BE2C (cell line): ENCODE measurements at regions not wholly inside any gene's neighbourhood (a gene's known extent, or its start where the extent isn't known, plus 50 kb on each side); places are given as distances from the start of the nearest gene placed in this dataset.

Experiments
- DNase-seq: peaks from one replicate; pipeline ENCODE4 v3.0.0-alpha.2; 2020
- H3K27me3 ChIP-seq: fragments of 250-450 bp; sonication (Bioruptor Pico); 2 replicates; pipeline ENCODE4 v1.5.1; 2020; ENCODE audit warnings: mild to moderate bottlenecking
- H3K36me3 ChIP-seq: fragments of 250-450 bp; sonication (Bioruptor Pico); 2 replicates; pipeline ENCODE4 v1.5.1; 2020; ENCODE audit warnings: mild to moderate bottlenecking
- H3K4me1 ChIP-seq: fragments of 250-450 bp; sonication (Bioruptor Pico); 2 replicates; pipeline ENCODE4 v1.5.1; 2020
- H3K4me3 ChIP-seq: 2 replicates; pipeline ENCODE4 v1.5.1; 2011; ENCODE audit warnings: low read depth, low read length
- H3K9me3 ChIP-seq: fragments of 250-450 bp; sonication (Bioruptor Pico); 2 replicates; pipeline ENCODE4 v1.5.1; 2020
- TF ChIP-seq, protein P1 (sequence below): IDR thresholded peaks from 2 replicates; pipeline ENCODE4 v1.5.1; 2012; ENCODE audit warnings: mild to moderate bottlenecking, low read depth, low read length

DNA sequence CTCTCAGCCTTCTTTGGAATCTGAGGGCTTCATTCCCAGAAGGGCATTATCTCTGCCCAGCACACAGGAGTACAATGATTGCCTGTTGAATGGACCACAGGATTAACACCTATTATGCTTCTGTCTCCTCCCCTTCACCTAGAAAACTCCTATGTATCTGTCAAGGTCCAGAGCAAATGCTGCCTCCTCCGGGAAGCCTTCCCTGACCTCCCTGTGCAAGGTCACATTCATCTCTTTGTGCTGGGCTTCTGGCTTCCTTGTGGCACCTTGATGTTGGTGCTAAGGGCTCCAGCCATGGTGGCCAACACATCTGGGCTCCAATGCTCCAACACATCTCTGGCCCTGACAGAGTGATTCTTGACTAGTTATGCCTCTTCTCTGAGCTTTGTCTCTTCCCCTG, 49.9 kb upstream of the ATP2B2 start:
- Histone ChIP-seq H3K4me3 (no peak overlapping the region), H3K27me3 (no peaks in the 10 kb centered on the region), H3K4me1 (no peaks in the 10 kb centered on the region), H3K36me3 (no peaks in the 10 kb centered on the region), H3K9me3 (no peaks in the 10 kb centered on the region; the same call in 1 of the 2 replicates)
- TF ChIP-seq, protein P1, sequence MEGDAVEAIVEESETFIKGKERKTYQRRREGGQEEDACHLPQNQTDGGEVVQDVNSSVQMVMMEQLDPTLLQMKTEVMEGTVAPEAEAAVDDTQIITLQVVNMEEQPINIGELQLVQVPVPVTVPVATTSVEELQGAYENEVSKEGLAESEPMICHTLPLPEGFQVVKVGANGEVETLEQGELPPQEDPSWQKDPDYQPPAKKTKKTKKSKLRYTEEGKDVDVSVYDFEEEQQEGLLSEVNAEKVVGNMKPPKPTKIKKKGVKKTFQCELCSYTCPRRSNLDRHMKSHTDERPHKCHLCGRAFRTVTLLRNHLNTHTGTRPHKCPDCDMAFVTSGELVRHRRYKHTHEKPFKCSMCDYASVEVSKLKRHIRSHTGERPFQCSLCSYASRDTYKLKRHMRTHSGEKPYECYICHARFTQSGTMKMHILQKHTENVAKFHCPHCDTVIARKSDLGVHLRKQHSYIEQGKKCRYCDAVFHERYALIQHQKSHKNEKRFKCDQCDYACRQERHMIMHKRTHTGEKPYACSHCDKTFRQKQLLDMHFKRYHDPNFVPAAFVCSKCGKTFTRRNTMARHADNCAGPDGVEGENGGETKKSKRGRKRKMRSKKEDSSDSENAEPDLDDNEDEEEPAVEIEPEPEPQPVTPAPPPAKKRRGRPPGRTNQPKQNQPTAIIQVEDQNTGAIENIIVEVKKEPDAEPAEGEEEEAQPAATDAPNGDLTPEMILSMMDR, result no peak
- no peak for DNase-seq

DNA sequence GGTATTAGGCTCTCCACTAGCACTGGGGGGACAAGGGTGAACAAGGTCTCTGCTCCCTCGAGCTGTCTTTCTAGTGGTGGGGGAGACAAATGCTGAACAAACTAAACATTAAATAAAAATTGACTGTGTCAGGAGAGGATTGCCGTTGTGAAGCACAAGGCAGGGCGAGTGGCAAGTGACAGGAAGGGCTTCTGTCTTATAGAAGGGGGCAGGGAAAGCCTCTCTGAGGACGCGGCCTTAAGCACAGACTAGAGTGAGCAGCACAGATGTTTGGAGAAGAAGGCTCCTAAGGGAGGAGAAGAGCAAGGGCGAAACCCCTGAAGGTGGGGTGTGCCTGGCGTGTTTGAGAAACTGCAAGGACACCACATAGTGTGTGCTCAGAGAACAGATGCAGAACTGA, 50.9 kb upstream of the ATP2B2 start:
- Histone ChIP-seq H3K4me1 (no peaks in the 10 kb centered on the region), H3K36me3 (no peaks in the 10 kb centered on the region), H3K9me3 (no peaks in the 10 kb centered on the region; the same call in 1 of the 2 replicates), H3K27me3 (no peaks in the 10 kb centered on the region), H3K4me3 (no peak overlapping the region)
- DNase-seq, result no peak
- TF ChIP-seq, protein P1, result no peak

DNA sequence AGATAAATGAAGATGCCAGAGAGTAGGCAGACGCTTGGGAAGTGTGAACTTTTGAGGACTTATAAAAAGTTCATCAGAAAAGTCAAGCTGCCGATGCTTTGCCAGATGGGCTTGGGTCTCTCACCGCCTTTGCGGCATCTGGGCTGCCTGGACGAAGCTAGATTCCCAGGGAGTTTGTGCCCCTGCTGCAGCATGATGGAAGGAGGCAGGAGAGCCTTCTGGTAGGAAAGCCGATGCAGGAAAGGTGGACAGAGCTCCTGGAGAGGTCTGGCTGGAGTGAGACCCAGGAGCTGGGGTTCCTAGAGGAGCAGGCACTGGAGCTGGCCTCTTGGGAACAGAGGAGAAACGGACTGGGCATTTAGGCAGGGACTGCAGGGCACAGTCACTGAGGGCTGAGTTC, 51.9 kb upstream of the ATP2B2 start:
- TF ChIP-seq, protein P1, result no peak
- DNase-seq, result no peak
- no peaks in the 10 kb centered on the region for H3K27me3 ChIP-seq

DNA sequence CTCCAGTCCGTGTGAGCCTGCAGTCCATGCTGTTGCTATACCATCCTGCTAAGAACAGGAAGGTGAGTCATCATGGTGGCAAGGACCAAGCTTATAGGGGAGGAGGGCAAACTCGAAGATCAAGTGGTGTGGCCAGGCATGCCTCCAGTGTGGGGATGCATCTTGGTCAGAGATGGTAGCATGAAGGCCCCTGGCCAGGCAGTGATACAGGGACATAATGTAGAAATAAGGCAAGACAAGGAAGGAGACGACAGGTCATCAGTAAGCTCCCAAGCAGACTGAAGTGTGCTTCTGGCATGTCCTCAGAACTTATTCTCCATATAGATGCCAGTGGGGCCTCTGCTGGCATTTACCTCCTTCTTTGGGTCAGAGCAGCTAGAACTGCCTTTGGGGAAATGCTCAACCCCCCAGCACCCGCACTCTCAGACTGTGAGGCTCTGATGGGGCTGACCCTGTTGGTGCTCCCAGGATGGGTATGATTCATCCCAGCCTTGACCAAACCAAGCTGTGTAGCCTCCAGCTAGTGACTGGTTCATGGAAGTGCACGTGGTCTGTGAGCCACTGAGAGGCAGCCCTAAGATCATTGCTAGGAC, 52.5 kb upstream of the ATP2B2 start:
- H3K4me1 ChIP-seq, result no peaks in the 10 kb centered on the region
- TF ChIP-seq, protein P1, result no peak
- H3K9me3 ChIP-seq, result no peaks in the 10 kb centered on the region; the same call in 1 of the 2 replicates
- DNase-seq, result no peak
- no peak overlapping the region for H3K4me3 ChIP-seq
- no peaks in the 10 kb centered on the region for H3K27me3 ChIP-seq
- no peaks in the 10 kb centered on the region for H3K36me3 ChIP-seq

More for the DNA sequence above, 51.9 kb upstream of the ATP2B2 start:
- H3K4me1 ChIP-seq, result no peaks in the 10 kb centered on the region
- H3K9me3 ChIP-seq, result no peaks in the 10 kb centered on the region; the same call in 1 of the 2 replicates
- no peak overlapping the region for H3K4me3 ChIP-seq
- H3K36me3 ChIP-seq, result no peaks in the 10 kb centered on the region

DNA sequence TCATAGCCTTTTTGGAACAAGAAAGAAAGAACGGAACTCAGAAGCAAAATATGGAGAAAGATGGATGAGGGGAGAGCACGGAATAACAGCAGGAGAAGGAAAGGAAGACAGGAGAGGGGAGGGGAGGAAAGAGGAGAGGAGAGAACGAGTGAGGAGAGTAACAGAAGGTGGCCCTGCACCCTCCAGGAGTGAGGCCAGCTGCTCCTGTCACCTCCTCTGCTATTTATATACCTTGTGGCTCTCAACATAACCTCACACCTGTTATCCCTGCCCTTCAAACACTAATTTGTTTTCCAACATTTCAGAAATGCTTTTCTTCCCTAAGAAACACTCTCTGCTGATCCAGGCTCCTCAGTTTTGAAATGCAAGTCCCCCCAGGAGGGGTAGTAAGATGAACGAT, 53.4 kb upstream of the ATP2B2 start:
- no peak for DNase-seq
- no peak overlapping the region for H3K4me3 ChIP-seq
- TF ChIP-seq, protein P1, result no peak
- H3K9me3 ChIP-seq, result no peaks in the 10 kb centered on the region; the same call in 1 of the 2 replicates
- no peaks in the 10 kb centered on the region for H3K36me3 ChIP-seq
- H3K27me3 ChIP-seq, result no peaks in the 10 kb centered on the region
- H3K4me1 ChIP-seq, result no peaks in the 10 kb centered on the region

DNA sequence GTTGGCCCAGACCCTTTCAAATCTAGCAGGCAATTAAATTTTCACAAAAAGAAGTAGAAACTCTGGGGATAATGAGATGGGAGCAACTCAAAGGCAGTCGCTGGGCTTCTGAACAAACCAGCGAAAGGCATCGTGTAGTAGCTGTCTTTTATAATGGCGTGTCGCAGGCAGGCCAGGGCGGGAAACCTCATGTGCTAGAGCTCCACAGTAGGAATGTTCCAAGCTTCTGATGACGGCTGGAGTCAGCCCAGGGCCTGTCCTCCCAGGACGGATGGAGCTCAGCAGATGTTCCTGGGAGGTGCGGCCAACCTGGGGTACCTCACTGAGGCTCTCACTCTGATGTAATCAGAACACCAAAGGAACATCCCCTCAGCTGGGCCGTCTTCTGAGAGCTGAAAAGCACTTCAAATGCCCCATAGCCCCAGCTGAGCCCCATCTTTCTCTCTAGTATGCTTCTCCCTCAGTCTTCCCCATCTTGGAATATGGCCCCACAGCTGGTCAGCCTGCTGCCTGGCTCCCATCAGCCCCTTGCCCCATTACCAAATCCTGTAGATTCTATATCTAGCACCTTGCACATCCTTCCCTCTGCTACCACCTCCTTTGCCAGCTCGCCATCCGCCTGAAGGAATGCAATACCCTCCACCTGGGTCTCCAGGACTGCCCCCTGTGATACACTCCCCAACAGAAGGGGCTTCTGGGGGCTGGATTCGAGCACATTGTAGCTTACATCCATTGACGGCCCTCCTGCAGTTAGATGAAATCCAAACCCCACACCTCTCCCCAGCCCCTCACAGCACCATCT, 54.9 kb upstream of the ATP2B2 start:
- Histone ChIP-seq H3K4me3 (no peak overlapping the region), H3K36me3 (no peaks in the 10 kb centered on the region), H3K4me1 (no peaks in the 10 kb centered on the region), H3K27me3 (no peaks in the 10 kb centered on the region), H3K9me3 (no peaks in the 10 kb centered on the region)
- TF ChIP-seq, protein P1, result no peak
- DNase-seq, result no peak
